A549 (cell line): ENCODE measurements at regions not wholly inside any gene's neighbourhood (a gene's known extent, or its start where the extent isn't known, plus 50 kb on each side); places are given as distances from the start of the nearest gene placed in this dataset.

ENCODE experiments used
- CTCF ChIP-seq: fragments of >200 bp; sonication (Bioruptor Twin); formaldehyde crosslinking; IDR thresholded peaks from 3 replicates; pipeline ENCODE4 v1.5.1; 2016
- EP300 ChIP-seq, 2 experiments: fragments of >200 bp; sonication (Bioruptor Twin); formaldehyde crosslinking; IDR thresholded peaks; 2 replicates in 1 of 2; 3 replicates in 1 of 2; pipeline ENCODE4 v1.6.1; 2016 to 2017
- POLR2A ChIP-seq: IDR thresholded peaks from 2 replicates; pipeline ENCODE4 v1.6.1; 2012; ENCODE audit warnings: mild to moderate bottlenecking, low read length
- ZFP36 ChIP-seq: fragments of 450-650 bp; IDR thresholded peaks from 2 replicates; pipeline ENCODE4 v1.6.1; 2014; ENCODE audit warnings: borderline replicate concordance; ENCODE audit not compliant: partially characterized antibody

GRCh38 chr7:110548372-110548771 lies 542.6 kb upstream of the LRRN3 start:
- TF ChIP-seq CTCF (no peak), ZFP36 (no peak), EP300 (IDR thresholded peaks at IDR 0.05) (no peak), POLR2A (no peak)
